Activated T-helper 1 cell treated with anti-CD3 and anti-CD28 coated beads, Interleukin-12 subunit alpha, Interleukin-12 subunit beta, Interleukin-2, Interleukin-4 antibody, amounts not matched to agents 30 ng/mL and 10 ng/mL and 1 ng/mL, durations not matched to agents 14 hours and 24 hours and 36 hours (primary cell): ENCODE measurements at regions not wholly inside any gene's neighbourhood (a gene's known extent, or its start where the extent isn't known, plus 50 kb on each side); places are given as distances from the start of the nearest gene placed in this dataset.

ENCODE experiments used
- DNase-seq: peaks from one replicate; pipeline ENCODE4 v3.0.0; 2021; ENCODE audit warnings: low spot score
- H3K27ac Mint-ChIP-seq: one replicate; pipeline ENCODE4 v1.8.0; 2021; ENCODE audit warnings: mild to moderate bottlenecking, mixed read lengths
- H3K27me3 Mint-ChIP-seq: one replicate; pipeline ENCODE4 v1.8.0; 2022; ENCODE audit warnings: mild to moderate bottlenecking, moderate library complexity, mixed read lengths; ENCODE audit not compliant: insufficient read depth
- H3K36me3 Mint-ChIP-seq: one replicate; pipeline ENCODE4 v1.8.0; 2021; ENCODE audit warnings: low read depth, mixed read lengths
- H3K4me1 Mint-ChIP-seq: one replicate; pipeline ENCODE4 v1.8.0; 2021; ENCODE audit warnings: low read depth, mixed read lengths
- H3K4me3 Mint-ChIP-seq: one replicate; pipeline ENCODE4 v1.8.0; 2021; ENCODE audit warnings: mild to moderate bottlenecking, moderate library complexity, mixed read lengths
- H3K9me3 Mint-ChIP-seq: one replicate; pipeline ENCODE4 v1.8.0; 2021; ENCODE audit warnings: mixed read lengths
- intact Hi-C: fragments of 100-400 bp; cut with micrococcal nuclease; formaldehyde crosslinking; loops from one replicate; pipeline ENCODE4 v1.15.1; 2024

- intact Hi-C loops = no loop called here
Measured at GRCh38 chr11:92759571-92760214, 209.8 kb upstream of the MTNR1B start.

GRCh38 chr11:92762121-92762540 is 207.3 kb upstream of the MTNR1B start:
- Mint-ChIP-seq H3K9me3 (no peaks in the 10 kb centered on the region), H3K4me3 (no peak overlapping the region), H3K27me3 (peaks cover 2% of the 10 kb centered on the region), H3K36me3 (no peaks in the 10 kb centered on the region), H3K4me1 (no peaks in the 10 kb centered on the region), H3K27ac (no peak overlapping the region)
- DNase-seq = no peak
- intact Hi-C loops = no loop called here

More at GRCh38 chr11:92759571-92760214, 209.8 kb upstream of the MTNR1B start:
- Mint-ChIP-seq H3K4me1 (no peaks in the 10 kb centered on the region), H3K4me3 (no peak overlapping the region), H3K9me3 (no peaks in the 10 kb centered on the region), H3K36me3 (no peaks in the 10 kb centered on the region), H3K27me3 (no peaks in the 10 kb centered on the region), H3K27ac (no peak overlapping the region)
- DNase-seq = no peak

GRCh38 chr11:92763336-92763735 is 206.1 kb upstream of the MTNR1B start:
- no peak overlapping the region for H3K27ac Mint-ChIP-seq
- peaks cover 5% of the 10 kb centered on the region for H3K27me3 Mint-ChIP-seq
- no peak for DNase-seq
- H3K36me3 Mint-ChIP-seq = no peaks in the 10 kb centered on the region
- intact Hi-C loops = no loop called here
- no peaks in the 10 kb centered on the region for H3K4me1 Mint-ChIP-seq
- H3K4me3 Mint-ChIP-seq = no peak overlapping the region
- H3K9me3 Mint-ChIP-seq = no peaks in the 10 kb centered on the region

GRCh38 chr11:92764128-92764527 is 205.3 kb upstream of the MTNR1B start:
- DNase-seq = no peak
- Mint-ChIP-seq H3K36me3 (no peaks in the 10 kb centered on the region), H3K27ac (no peak overlapping the region), H3K27me3 (peaks cover 5% of the 10 kb centered on the region), H3K9me3 (no peaks in the 10 kb centered on the region), H3K4me3 (no peak overlapping the region), H3K4me1 (no peaks in the 10 kb centered on the region)
- intact Hi-C loops = no loop called here

GRCh38 chr11:92765082-92765840 is 204.2 kb upstream of the MTNR1B start:
- H3K27ac Mint-ChIP-seq = no peak overlapping the region
- no peaks in the 10 kb centered on the region for H3K9me3 Mint-ChIP-seq
- no peaks in the 10 kb centered on the region for H3K4me1 Mint-ChIP-seq
- no peaks in the 10 kb centered on the region for H3K36me3 Mint-ChIP-seq
- DNase-seq = no peak
- peaks cover 7% of the 10 kb centered on the region for H3K27me3 Mint-ChIP-seq
- H3K4me3 Mint-ChIP-seq = no peak overlapping the region
- intact Hi-C loops = no loop called here

GRCh38 chr11:92765965-92766371 is 203.5 kb upstream of the MTNR1B start:
- intact Hi-C loops = no loop called here
- H3K27me3 Mint-ChIP-seq = peaks cover 7% of the 10 kb centered on the region
- H3K4me1 Mint-ChIP-seq = no peaks in the 10 kb centered on the region
- no peak overlapping the region for H3K27ac Mint-ChIP-seq
- no peaks in the 10 kb centered on the region for H3K36me3 Mint-ChIP-seq
- H3K9me3 Mint-ChIP-seq = no peaks in the 10 kb centered on the region
- H3K4me3 Mint-ChIP-seq = no peak overlapping the region
- DNase-seq = no peak

GRCh38 chr11:92766698-92767097 is 202.8 kb upstream of the MTNR1B start:
- DNase-seq = no peak
- intact Hi-C loops = no loop called here
- Mint-ChIP-seq H3K4me3 (no peak overlapping the region), H3K27ac (no peak overlapping the region), H3K4me1 (no peaks in the 10 kb centered on the region), H3K27me3 (peaks cover 11% of the 10 kb centered on the region), H3K36me3 (no peaks in the 10 kb centered on the region), H3K9me3 (no peaks in the 10 kb centered on the region)

GRCh38 chr11:92767416-92767815 is 202.0 kb upstream of the MTNR1B start:
- no peak for DNase-seq
- Mint-ChIP-seq H3K4me1 (no peaks in the 10 kb centered on the region), H3K9me3 (no peaks in the 10 kb centered on the region), H3K36me3 (no peaks in the 10 kb centered on the region), H3K27me3 (peaks cover 11% of the 10 kb centered on the region), H3K4me3 (no peak overlapping the region), H3K27ac (no peak overlapping the region)
- intact Hi-C loops = no loop called here

GRCh38 chr11:92768121-92768840 is 201.2 kb upstream of the MTNR1B start:
- H3K4me3 Mint-ChIP-seq = no peak overlapping the region
- H3K9me3 Mint-ChIP-seq = no peaks in the 10 kb centered on the region
- H3K27ac Mint-ChIP-seq = no peak overlapping the region
- H3K36me3 Mint-ChIP-seq = no peaks in the 10 kb centered on the region
- intact Hi-C loops = no loop called here
- no peak for DNase-seq
- peaks cover 11% of the 10 kb centered on the region for H3K27me3 Mint-ChIP-seq
- no peaks in the 10 kb centered on the region for H3K4me1 Mint-ChIP-seq

GRCh38 chr11:92769112-92769511 is 200.3 kb upstream of the MTNR1B start:
- intact Hi-C loops = no loop called here
- H3K27me3 Mint-ChIP-seq = peaks cover 13% of the 10 kb centered on the region

GRCh38 chr11:92770419-92770818 is 199.0 kb upstream of the MTNR1B start:
- H3K27me3 Mint-ChIP-seq = peaks cover 13% of the 10 kb centered on the region

More at GRCh38 chr11:92769112-92769511, 200.3 kb upstream of the MTNR1B start:
- Mint-ChIP-seq H3K27ac (no peak overlapping the region), H3K4me3 (no peak overlapping the region), H3K4me1 (no peaks in the 10 kb centered on the region), H3K36me3 (no peaks in the 10 kb centered on the region), H3K9me3 (no peaks in the 10 kb centered on the region)
- no peak for DNase-seq

GRCh38 chr11:92770981-92771380 is 198.5 kb upstream of the MTNR1B start:
- no peak for DNase-seq
- no peaks in the 10 kb centered on the region for H3K36me3 Mint-ChIP-seq
- H3K9me3 Mint-ChIP-seq = no peaks in the 10 kb centered on the region
- intact Hi-C loops = no loop called here
- no peak overlapping the region for H3K27ac Mint-ChIP-seq
- H3K27me3 Mint-ChIP-seq = peaks cover 13% of the 10 kb centered on the region
- H3K4me3 Mint-ChIP-seq = no peak overlapping the region
- no peaks in the 10 kb centered on the region for H3K4me1 Mint-ChIP-seq

More at GRCh38 chr11:92770419-92770818, 199.0 kb upstream of the MTNR1B start:
- H3K4me1 Mint-ChIP-seq = no peaks in the 10 kb centered on the region
- intact Hi-C loops = no loop called here
- H3K27ac Mint-ChIP-seq = no peak overlapping the region
- no peaks in the 10 kb centered on the region for H3K9me3 Mint-ChIP-seq
- H3K36me3 Mint-ChIP-seq = no peaks in the 10 kb centered on the region
- no peak overlapping the region for H3K4me3 Mint-ChIP-seq
- DNase-seq = no peak

GRCh38 chr11:92771701-92772100 is 197.8 kb upstream of the MTNR1B start:
- no peaks in the 10 kb centered on the region for H3K4me1 Mint-ChIP-seq

More at GRCh38 chr11:92771701-92772100, 197.8 kb upstream of the MTNR1B start:
- peaks cover 13% of the 10 kb centered on the region for H3K27me3 Mint-ChIP-seq
- no peak overlapping the region for H3K4me3 Mint-ChIP-seq
- no peak overlapping the region for H3K27ac Mint-ChIP-seq
- no peaks in the 10 kb centered on the region for H3K36me3 Mint-ChIP-seq
- no peak for DNase-seq
- intact Hi-C loops = no loop called here
- H3K9me3 Mint-ChIP-seq = no peaks in the 10 kb centered on the region
